Left ventricle myocardium inferior (tissue), 1 donor: ENCODE measurements at regions not wholly inside any gene's neighbourhood (a gene's known extent, or its start where the extent isn't known, plus 50 kb on each side); places are given as distances from the start of the nearest gene placed in this dataset.
"Not testable (repeated sequence)": the region's sequence is repeated elsewhere in the genome, so short reads cannot be mapped to it uniquely, and the experiment has no call there.

Experiments
- DNase-seq: peaks from one replicate; pipeline ENCODE4 v3.0.0-alpha.2; 2020
- H3K27ac ChIP-seq: fragments of 200-600 bp; replicated peaks from 2 replicates; pipeline ENCODE4 v1.8.0; 2021
- H3K27me3 ChIP-seq: fragments of 200-600 bp; 2 replicates; pipeline ENCODE4 v1.8.0; 2021; ENCODE audit warnings: low read depth
- H3K36me3 ChIP-seq: fragments of 200-600 bp; 2 replicates; pipeline ENCODE4 v1.8.0; 2021
- H3K4me1 ChIP-seq: fragments of 200-600 bp; 2 replicates; pipeline ENCODE4 v1.8.0; 2021
- H3K4me3 ChIP-seq: fragments of 200-600 bp; 2 replicates; pipeline ENCODE4 v1.8.0; 2021; ENCODE audit warnings: mild to moderate bottlenecking, moderate library complexity
- H3K9me3 ChIP-seq: fragments of 200-600 bp; replicated peaks from 2 replicates; pipeline ENCODE4 v1.8.0; 2021
- intact Hi-C: fragments of 100-400 bp; cut with micrococcal nuclease; formaldehyde crosslinking; loops from one replicate; pipeline ENCODE4 v1.11.0; 2022
- TF ChIP-seq, protein P1 (sequence below): fragments of 200-600 bp; IDR thresholded peaks from 2 replicates; pipeline ENCODE4 v1.8.0; 2021; ENCODE audit warnings: antibody characterized with exemption, mild to moderate bottlenecking, borderline replicate concordance
- donor health status: DM: no; HTN: yes; CAD: no; lungs with severe emphysema.

DNA sequence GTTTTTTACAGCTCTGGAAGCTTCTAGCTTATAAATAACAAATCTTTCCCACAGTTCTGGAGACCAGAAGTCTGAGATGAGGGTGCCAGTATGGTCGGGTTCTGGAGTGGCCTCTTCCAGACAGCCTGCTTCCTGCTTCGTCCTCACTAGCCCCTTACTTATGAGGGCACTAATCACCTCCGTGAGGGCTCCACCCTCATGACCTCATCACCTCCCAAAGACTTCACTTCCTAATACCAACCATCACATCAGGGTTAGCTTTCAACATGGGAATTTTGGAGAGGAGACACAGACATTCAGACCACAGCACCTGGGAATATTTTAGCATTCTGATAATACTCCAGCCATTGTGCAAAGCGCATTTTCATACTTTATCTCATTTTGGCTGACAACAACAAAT is 223.7 kb upstream of the IRF2BP2 start:
- TF ChIP-seq, protein P1, sequence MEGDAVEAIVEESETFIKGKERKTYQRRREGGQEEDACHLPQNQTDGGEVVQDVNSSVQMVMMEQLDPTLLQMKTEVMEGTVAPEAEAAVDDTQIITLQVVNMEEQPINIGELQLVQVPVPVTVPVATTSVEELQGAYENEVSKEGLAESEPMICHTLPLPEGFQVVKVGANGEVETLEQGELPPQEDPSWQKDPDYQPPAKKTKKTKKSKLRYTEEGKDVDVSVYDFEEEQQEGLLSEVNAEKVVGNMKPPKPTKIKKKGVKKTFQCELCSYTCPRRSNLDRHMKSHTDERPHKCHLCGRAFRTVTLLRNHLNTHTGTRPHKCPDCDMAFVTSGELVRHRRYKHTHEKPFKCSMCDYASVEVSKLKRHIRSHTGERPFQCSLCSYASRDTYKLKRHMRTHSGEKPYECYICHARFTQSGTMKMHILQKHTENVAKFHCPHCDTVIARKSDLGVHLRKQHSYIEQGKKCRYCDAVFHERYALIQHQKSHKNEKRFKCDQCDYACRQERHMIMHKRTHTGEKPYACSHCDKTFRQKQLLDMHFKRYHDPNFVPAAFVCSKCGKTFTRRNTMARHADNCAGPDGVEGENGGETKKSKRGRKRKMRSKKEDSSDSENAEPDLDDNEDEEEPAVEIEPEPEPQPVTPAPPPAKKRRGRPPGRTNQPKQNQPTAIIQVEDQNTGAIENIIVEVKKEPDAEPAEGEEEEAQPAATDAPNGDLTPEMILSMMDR: no peak
- no peak for DNase-seq
- peaks cover 3% of the 10 kb centered on the region for H3K4me1 ChIP-seq
- no peaks in the 10 kb centered on the region for H3K36me3 ChIP-seq
- H3K27ac ChIP-seq: no peak overlapping the region
- no peaks in the 10 kb centered on the region for H3K9me3 ChIP-seq
- intact Hi-C loops: no loop called here
- no peak overlapping the region for H3K4me3 ChIP-seq
- no peaks in the 10 kb centered on the region for H3K27me3 ChIP-seq

DNA sequence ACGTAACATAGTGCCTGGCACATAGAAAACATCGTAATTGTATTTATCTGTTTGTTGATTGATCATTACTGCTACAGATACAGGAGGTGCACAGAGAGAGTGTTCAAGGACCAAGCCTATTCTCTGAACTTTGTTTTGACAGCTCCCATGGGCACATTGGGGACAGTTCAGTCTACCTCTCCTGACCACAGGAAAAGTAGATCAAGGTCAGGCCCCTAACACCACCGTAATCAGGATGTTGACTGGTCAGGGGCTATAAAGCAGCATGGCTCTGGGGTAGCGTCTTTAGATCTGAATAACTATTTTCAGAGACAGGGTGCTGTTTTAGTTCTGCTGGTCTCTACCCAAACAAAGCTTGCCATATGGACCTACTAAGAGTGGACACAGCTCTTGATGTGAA is 223.1 kb upstream of the IRF2BP2 start:
- Histone ChIP-seq H3K27me3 (no peaks in the 10 kb centered on the region), H3K27ac (no peak overlapping the region), H3K4me3 (no peak overlapping the region), H3K4me1 (peaks cover 3% of the 10 kb centered on the region), H3K36me3 (no peaks in the 10 kb centered on the region), H3K9me3 (no peaks in the 10 kb centered on the region)
- TF ChIP-seq, protein P1: no peak
- intact Hi-C loops: no loop called here
- DNase-seq: no peak

DNA sequence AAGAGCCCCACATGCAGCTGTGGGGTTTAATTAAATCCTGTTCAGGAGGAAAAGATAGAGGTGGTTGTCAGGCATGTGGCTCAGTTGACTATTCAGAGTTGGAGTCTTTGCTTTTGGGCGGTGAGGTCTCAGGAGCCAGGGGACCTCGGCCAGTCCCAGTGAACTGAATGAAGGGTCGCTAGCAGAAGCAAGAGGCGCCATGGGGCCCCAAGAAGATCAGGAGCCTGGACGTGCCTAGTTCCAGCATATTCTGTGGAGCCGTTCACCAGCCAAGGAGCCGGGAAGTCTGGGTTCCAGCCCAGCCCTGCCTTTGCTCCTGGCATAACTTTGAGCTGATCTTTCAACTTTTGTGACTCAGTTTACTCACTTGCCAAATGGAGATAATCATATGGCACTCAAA is 217.7 kb upstream of the IRF2BP2 start:
- no peaks in the 10 kb centered on the region for H3K4me1 ChIP-seq
- TF ChIP-seq, protein P1: no peak
- H3K27ac ChIP-seq: no peak overlapping the region
- H3K36me3 ChIP-seq: no peaks in the 10 kb centered on the region
- no peak for DNase-seq
- no peak overlapping the region for H3K4me3 ChIP-seq
- no peaks in the 10 kb centered on the region for H3K9me3 ChIP-seq
- intact Hi-C loops: no loop called here
- H3K27me3 ChIP-seq: no peaks in the 10 kb centered on the region

DNA sequence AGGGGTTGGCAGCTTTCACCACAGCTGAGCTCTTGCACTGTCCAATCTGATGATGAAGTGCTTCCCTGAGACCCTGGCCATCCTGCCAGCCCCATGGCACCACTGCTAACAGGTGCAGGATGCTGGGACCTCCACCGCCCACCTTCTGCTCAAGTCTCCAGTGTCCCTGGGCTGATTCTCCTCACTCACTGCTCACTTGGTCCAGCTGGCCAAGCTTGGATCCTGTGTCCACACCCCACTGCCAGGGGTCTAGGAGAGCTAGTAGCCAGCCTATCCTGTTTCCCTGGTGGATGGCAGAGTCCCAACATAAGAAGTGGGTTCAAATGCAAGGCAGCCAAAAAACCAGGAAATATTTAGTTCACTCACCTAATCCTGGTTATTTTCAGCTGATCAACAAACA is 217.2 kb upstream of the IRF2BP2 start:
- no peaks in the 10 kb centered on the region for H3K9me3 ChIP-seq
- no peak overlapping the region for H3K4me3 ChIP-seq
- H3K4me1 ChIP-seq: no peaks in the 10 kb centered on the region
- intact Hi-C loops: no loop called here
- DNase-seq: no peak
- H3K27me3 ChIP-seq: no peaks in the 10 kb centered on the region
- TF ChIP-seq, protein P1: no peak
- no peak overlapping the region for H3K27ac ChIP-seq
- H3K36me3 ChIP-seq: no peaks in the 10 kb centered on the region

DNA sequence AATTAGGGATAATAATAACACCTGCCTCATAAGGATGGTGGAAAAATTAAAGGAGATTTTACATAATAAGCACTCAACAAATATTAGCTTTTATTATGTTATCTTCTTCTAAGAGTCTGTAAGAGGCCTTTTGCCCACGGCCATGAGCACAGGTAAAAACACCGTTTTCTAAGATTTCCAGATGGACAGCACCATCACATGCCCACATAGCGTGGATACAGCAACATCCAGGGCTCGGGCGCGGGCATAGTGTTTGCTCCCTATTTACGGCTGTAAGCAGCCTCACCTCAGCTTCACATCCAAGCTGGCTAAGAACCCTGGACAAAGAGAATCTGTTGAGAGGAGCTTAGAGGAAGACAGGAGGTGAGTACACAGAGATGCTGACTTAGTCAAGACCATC is 216.4 kb upstream of the IRF2BP2 start:
- Histone ChIP-seq H3K27ac (no peak overlapping the region), H3K9me3 (no peaks in the 10 kb centered on the region), H3K4me1 (no peaks in the 10 kb centered on the region), H3K36me3 (no peaks in the 10 kb centered on the region), H3K4me3 (no peak overlapping the region), H3K27me3 (no peaks in the 10 kb centered on the region)
- no peak for DNase-seq
- TF ChIP-seq, protein P1: no peak
- intact Hi-C loops: no loop called here

DNA sequence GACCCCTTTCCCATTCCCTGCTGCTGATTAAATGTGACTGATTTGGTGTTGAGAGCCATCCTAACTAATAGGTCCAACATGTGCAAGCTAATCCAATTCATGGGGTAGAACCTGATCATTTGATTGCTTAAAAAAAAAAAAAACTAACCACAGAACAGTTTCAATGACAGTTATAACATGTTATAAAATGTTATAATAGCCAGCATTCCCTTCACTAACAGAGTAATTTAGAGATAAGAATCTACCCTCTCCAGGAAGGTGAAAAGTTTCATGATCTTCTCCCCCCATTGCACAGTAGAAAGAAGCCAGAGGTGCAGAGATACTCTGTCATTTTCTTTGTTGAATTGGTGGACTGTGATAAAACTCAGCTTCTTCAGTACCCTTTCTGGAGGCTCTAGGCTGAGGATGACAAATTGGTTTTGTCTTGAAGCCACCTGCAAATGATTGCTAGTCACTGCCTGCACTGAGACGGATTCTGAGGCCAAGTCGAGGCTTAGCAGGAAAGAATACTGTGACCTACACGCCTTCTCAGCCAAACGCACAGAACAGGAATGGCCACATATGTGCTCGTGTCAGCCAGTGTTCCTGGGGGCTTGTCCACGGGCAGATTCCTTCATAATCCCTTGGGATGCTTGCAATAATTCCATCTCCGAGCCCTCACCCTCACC is 215.7 kb upstream of the IRF2BP2 start:
- H3K4me3 ChIP-seq: no peak overlapping the region
- no peaks in the 10 kb centered on the region for H3K36me3 ChIP-seq
- H3K27ac ChIP-seq: no peak overlapping the region
- TF ChIP-seq, protein P1: no peak
- no peaks in the 10 kb centered on the region for H3K27me3 ChIP-seq
- no peaks in the 10 kb centered on the region for H3K9me3 ChIP-seq
- H3K4me1 ChIP-seq: no peaks in the 10 kb centered on the region
- DNase-seq: no peak
- intact Hi-C loops: no loop called here

DNA sequence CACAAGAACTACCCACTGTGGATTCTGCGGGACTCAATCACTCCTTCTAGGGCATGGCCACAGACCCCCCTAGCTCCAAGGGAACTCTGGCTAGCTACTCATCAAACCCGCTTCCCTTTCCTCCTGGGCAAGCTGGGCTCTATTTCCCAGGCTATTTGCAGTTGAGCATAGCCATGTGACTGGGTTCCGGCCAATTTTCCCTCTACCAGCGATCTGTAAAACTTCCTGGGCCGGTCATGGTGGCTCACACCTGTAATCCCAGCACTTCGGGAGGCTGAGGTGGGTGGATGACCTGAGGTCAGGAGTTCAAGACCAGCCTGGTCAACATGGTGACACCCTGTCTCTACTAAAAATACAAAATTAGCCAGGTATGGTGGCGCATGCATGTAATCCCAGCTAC is 214.9 kb upstream of the IRF2BP2 start:
- H3K36me3 ChIP-seq, H3K4me1 ChIP-seq, H3K27ac ChIP-seq, H3K9me3 ChIP-seq, H3K27me3 ChIP-seq, DNase-seq, intact Hi-C loops, H3K4me3 ChIP-seq: not testable (repeated sequence)
